Activated CD8-positive, alpha-beta memory T cell treated with anti-CD3 and anti-CD28 coated beads, Interleukin-2, amount 10 ng/mL, durations not matched to agents 7 days and 5 days (primary cell): ENCODE measurements at regions not wholly inside any gene's neighbourhood (a gene's known extent, or its start where the extent isn't known, plus 50 kb on each side); places are given as distances from the start of the nearest gene placed in this dataset.

Experiments used
- ATAC-seq: fragments of 150-1000 bp; cut with Tn5 transposase; one replicate; pipeline ENCODE4 v1.10.0; 2021; ENCODE audit warnings: moderate library complexity
- CTCF ChIA-PET: fragments of 350-600 bp; sonication (Branson Sonifier 250); formaldehyde crosslinking; loops from one replicate; lab custom pipeline; 2021; ENCODE audit warnings: antibody characterized with exemption; lab: Charles Lee
- DNase-seq: peaks from one replicate; pipeline ENCODE4 v3.0.0-alpha.2; 2020
- H3K27ac Mint-ChIP-seq: one replicate; pipeline ENCODE4 v1.8.0; 2021; ENCODE audit warnings: mild to moderate bottlenecking, mixed read lengths
- H3K27me3 Mint-ChIP-seq: one replicate; pipeline ENCODE4 v1.8.0; 2021; ENCODE audit warnings: mixed read lengths
- H3K36me3 Mint-ChIP-seq: one replicate; pipeline ENCODE4 v1.8.0; 2021; ENCODE audit warnings: mild to moderate bottlenecking, mixed read lengths
- H3K4me1 Mint-ChIP-seq: one replicate; pipeline ENCODE4 v1.8.0; 2021; ENCODE audit warnings: mixed read lengths
- H3K4me3 Mint-ChIP-seq: one replicate; pipeline ENCODE4 v1.8.0; 2021; ENCODE audit warnings: mild to moderate bottlenecking, moderate library complexity, mixed read lengths
- H3K9me3 Mint-ChIP-seq: one replicate; pipeline ENCODE4 v1.8.0; 2022; ENCODE audit warnings: low read depth, mixed read lengths

GRCh38 chr18:78721981-78722380 lies 257.6 kb upstream of the SALL3 start:
- DNase-seq = no peak
- Mint-ChIP-seq H3K36me3 (no peaks in the 10 kb centered on the region), H3K4me1 (no peaks in the 10 kb centered on the region), H3K9me3 (no peaks in the 10 kb centered on the region), H3K27ac (no peak overlapping the region), H3K27me3 (peaks cover 16% of the 10 kb centered on the region), H3K4me3 (no peak overlapping the region)
- no peak for ATAC-seq
- CTCF ChIA-PET = no interaction called here

GRCh38 chr18:78722386-78722785 lies 257.2 kb upstream of the SALL3 start:
- Mint-ChIP-seq H3K27me3 (peaks cover 16% of the 10 kb centered on the region), H3K36me3 (no peaks in the 10 kb centered on the region), H3K4me1 (no peaks in the 10 kb centered on the region), H3K4me3 (no peak overlapping the region), H3K27ac (no peak overlapping the region), H3K9me3 (no peaks in the 10 kb centered on the region)
- CTCF ChIA-PET = no interaction called here
- no peak for DNase-seq
- no peak for ATAC-seq

GRCh38 chr18:78722929-78723710 lies 256.5 kb upstream of the SALL3 start:
- no peaks in the 10 kb centered on the region for H3K4me1 Mint-ChIP-seq
- H3K27me3 Mint-ChIP-seq = peaks cover 16% of the 10 kb centered on the region
- no peaks in the 10 kb centered on the region for H3K36me3 Mint-ChIP-seq
- CTCF ChIA-PET = no interaction called here
- H3K9me3 Mint-ChIP-seq = no peaks in the 10 kb centered on the region
- ATAC-seq (no peak), DNase-seq (no peak)
- H3K27ac Mint-ChIP-seq = no peak overlapping the region
- no peak overlapping the region for H3K4me3 Mint-ChIP-seq

DNA sequence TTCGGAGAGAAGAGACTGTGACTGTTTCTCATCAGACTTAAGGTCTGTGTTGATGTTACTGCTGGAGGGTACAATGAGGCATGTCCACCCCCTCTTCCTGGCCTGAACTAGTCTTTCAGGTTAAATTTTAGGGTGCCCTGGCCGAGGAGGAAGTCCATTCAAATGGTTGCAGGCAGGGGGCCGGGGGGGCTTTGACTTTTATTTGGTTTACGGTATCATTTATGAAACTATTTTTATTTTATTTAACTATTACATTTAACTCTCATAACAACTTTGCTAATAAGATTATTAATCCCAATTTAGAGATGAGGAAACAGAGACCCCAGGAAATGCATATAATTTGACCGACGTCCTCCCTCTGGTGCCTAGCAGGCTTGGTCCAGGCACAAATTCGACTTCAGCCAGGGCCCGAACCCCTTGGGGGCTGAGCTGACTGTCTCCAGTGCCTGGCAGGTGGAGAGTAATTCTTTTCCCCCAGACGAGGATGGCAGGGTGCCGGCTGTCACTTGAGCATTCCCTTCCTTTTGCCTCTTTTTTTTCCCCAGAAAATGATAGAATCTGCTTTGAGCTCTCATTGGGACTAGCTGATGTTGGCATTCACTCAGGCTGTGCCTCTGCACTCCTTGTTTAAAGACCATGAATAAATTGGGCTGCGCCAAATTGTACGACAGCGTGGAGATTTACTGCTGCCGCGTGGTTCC lies 255.3 kb upstream of the SALL3 start:
- Mint-ChIP-seq H3K4me3 (no peak overlapping the region), H3K27ac (no peak overlapping the region), H3K4me1 (no peaks in the 10 kb centered on the region), H3K36me3 (no peaks in the 10 kb centered on the region), H3K9me3 (no peaks in the 10 kb centered on the region), H3K27me3 (peaks cover 16% of the 10 kb centered on the region)
- CTCF ChIA-PET = no interaction called here
- DNase-seq = no peak
- no peak for ATAC-seq

- no peak for DNase-seq
- ATAC-seq = no peak
- H3K27me3 Mint-ChIP-seq = peaks cover 16% of the 10 kb centered on the region
- H3K36me3 Mint-ChIP-seq = no peaks in the 10 kb centered on the region
- no peaks in the 10 kb centered on the region for H3K4me1 Mint-ChIP-seq
- CTCF ChIA-PET = no interaction called here
- no peaks in the 10 kb centered on the region for H3K9me3 Mint-ChIP-seq
- no peak overlapping the region for H3K27ac Mint-ChIP-seq
- H3K4me3 Mint-ChIP-seq = no peak overlapping the region
Observed at GRCh38 chr18:78725426-78725825, 254.2 kb upstream of the SALL3 start.

- Mint-ChIP-seq H3K9me3 (no peaks in the 10 kb centered on the region), H3K4me3 (no peak overlapping the region), H3K27ac (no peak overlapping the region), H3K36me3 (no peaks in the 10 kb centered on the region), H3K4me1 (no peaks in the 10 kb centered on the region), H3K27me3 (peaks cover 15% of the 10 kb centered on the region)
- DNase-seq (no peak), ATAC-seq (no peak)
- CTCF ChIA-PET = no interaction called here
Observed at GRCh38 chr18:78726326-78727056, 253.1 kb upstream of the SALL3 start.

GRCh38 chr18:78727057-78727739 lies 252.4 kb upstream of the SALL3 start:
- Mint-ChIP-seq H3K4me1 (no peaks in the 10 kb centered on the region), H3K27me3 (peaks cover 8% of the 10 kb centered on the region), H3K36me3 (no peaks in the 10 kb centered on the region), H3K4me3 (no peak overlapping the region), H3K9me3 (no peaks in the 10 kb centered on the region), H3K27ac (no peak overlapping the region)
- CTCF ChIA-PET = no interaction called here
- no peak for ATAC-seq
- no peak for DNase-seq

- ATAC-seq (no peak), DNase-seq (no peak)
- CTCF ChIA-PET = no interaction called here
- Mint-ChIP-seq H3K36me3 (no peaks in the 10 kb centered on the region), H3K27ac (no peak overlapping the region), H3K27me3 (peaks cover 3% of the 10 kb centered on the region), H3K4me1 (no peaks in the 10 kb centered on the region), H3K4me3 (no peak overlapping the region), H3K9me3 (no peaks in the 10 kb centered on the region)
Observed at GRCh38 chr18:78727877-78728783, 251.5 kb upstream of the SALL3 start.

GRCh38 chr18:78728784-78729467 lies 250.7 kb upstream of the SALL3 start:
- no peak for DNase-seq
- H3K4me1 Mint-ChIP-seq = no peaks in the 10 kb centered on the region
- H3K27ac Mint-ChIP-seq = no peak overlapping the region

GRCh38 chr18:78730546-78730945 lies 249.1 kb upstream of the SALL3 start:
- no peaks in the 10 kb centered on the region for H3K36me3 Mint-ChIP-seq
- no peak overlapping the region for H3K4me3 Mint-ChIP-seq
- H3K27me3 Mint-ChIP-seq = no peaks in the 10 kb centered on the region
- no peaks in the 10 kb centered on the region for H3K4me1 Mint-ChIP-seq
- no peak for ATAC-seq
- no peak for DNase-seq
- H3K27ac Mint-ChIP-seq = no peak overlapping the region
- H3K9me3 Mint-ChIP-seq = no peaks in the 10 kb centered on the region
- CTCF ChIA-PET = no interaction called here

More at GRCh38 chr18:78728784-78729467, 250.7 kb upstream of the SALL3 start:
- H3K36me3 Mint-ChIP-seq = no peaks in the 10 kb centered on the region
- CTCF ChIA-PET = no interaction called here
- ATAC-seq = no peak
- no peaks in the 10 kb centered on the region for H3K9me3 Mint-ChIP-seq
- H3K4me3 Mint-ChIP-seq = no peak overlapping the region
- H3K27me3 Mint-ChIP-seq = no peaks in the 10 kb centered on the region

DNA sequence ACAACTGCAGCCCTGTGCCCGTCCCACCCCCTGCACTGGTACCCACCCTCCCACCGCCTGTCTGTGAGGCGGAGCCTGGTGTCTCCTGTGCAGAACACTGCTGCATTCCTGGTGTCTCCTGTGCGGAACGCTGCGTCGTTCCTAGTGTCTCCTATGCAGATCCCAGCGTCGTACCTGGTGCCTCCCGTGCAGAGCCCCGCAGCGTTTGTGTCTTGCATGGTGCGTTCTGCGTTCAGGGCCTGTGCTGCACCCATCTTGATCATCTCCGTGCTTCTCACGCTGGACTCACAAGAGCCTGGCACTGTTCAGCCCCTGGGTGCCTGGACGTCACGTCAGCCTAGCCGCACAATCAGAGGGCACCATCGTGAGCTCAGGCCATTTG lies 248.6 kb upstream of the SALL3 start:
- Mint-ChIP-seq H3K4me3 (no peak overlapping the region), H3K4me1 (no peaks in the 10 kb centered on the region), H3K27ac (no peak overlapping the region), H3K9me3 (no peaks in the 10 kb centered on the region), H3K36me3 (no peaks in the 10 kb centered on the region), H3K27me3 (no peaks in the 10 kb centered on the region)
- DNase-seq (no peak), ATAC-seq (no peak)
- CTCF ChIA-PET = no interaction called here

DNA sequence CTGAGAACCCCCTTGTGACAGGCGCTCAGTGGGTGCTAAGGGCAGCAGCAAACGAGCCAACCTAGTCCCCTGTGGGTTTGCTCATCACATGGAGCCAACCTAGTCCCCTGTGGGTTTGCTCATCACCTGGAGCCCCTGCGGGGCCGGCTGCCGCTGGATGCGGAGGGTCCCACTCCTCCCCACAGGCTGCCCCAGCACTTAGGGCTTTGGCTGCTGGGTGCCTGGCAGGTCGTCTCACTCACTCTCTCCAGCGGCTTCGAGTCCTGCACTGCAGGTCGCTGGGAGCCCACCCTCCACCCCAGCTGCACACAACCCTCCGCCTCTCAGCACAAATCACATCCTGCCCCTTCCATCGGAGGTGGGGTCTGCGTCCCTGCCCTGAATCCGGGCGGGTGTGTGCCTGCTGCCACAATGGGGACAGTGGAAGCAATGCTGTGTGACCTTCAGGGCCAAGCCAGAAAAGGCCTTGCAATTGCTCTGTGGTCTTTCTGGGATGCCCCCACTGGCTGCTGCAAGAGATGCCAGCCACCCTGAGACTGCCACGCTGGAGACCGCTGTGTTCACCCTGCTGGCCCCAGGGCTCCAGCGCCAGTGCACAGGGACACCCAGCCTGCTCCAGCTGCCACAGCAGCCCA lies 248.1 kb upstream of the SALL3 start:
- no peaks in the 10 kb centered on the region for H3K36me3 Mint-ChIP-seq
- H3K4me1 Mint-ChIP-seq = no peaks in the 10 kb centered on the region
- CTCF ChIA-PET = no interaction called here
- ATAC-seq = no peak
- no peak overlapping the region for H3K4me3 Mint-ChIP-seq
- no peaks in the 10 kb centered on the region for H3K27me3 Mint-ChIP-seq
- DNase-seq = no peak
- no peak overlapping the region for H3K27ac Mint-ChIP-seq
- H3K9me3 Mint-ChIP-seq = no peaks in the 10 kb centered on the region
